NCI-H82 (cell line): ENCODE measurements at regions not wholly inside any gene's neighbourhood (a gene's known extent, or its start where the extent isn't known, plus 50 kb on each side); places are given as distances from the start of the nearest gene placed in this dataset.
"Not testable (repeated sequence)": the region's sequence is repeated elsewhere in the genome, so short reads cannot be mapped to it uniquely, and the experiment has no call there.

Source experiments
- DNase-seq: peaks from one replicate; lab custom pipeline; 2025; lab: John Stamatoyannopoulos, UW

DNA sequence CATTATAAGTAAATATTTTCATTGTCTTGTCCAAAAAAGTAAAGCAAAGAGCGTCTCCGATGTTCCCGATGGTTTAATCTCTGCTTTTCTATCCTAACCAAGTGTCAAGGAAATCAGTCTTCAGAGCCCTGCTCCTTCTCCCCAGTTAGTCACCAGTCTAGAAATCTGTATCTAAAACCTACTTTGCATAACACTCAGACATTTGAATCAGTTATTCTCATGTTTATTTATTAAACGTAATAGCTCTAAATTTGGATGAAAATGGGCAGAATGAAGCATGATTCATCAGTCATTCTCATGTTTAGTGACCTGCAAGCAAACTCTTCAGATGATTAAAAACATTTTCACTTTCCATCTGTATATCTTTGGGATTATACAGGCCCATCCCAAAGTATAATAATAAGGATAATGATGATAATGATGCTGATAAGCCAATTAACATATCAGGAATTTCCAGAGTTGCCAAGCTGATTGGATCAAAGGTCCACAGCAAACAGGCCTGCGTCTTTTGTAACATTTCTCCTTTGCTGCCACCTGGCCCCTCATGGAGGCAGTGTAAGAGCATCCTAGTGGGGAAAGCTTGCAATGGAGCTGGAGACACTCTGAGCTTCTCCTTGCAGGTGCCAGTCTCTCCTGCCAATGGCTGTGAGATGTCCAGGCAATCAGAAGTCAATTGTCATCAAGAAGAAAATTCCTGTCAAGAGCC, 273.9 kb downstream of the IGSF11 start:
- DNase-seq = peak; percentile 86

DNA sequence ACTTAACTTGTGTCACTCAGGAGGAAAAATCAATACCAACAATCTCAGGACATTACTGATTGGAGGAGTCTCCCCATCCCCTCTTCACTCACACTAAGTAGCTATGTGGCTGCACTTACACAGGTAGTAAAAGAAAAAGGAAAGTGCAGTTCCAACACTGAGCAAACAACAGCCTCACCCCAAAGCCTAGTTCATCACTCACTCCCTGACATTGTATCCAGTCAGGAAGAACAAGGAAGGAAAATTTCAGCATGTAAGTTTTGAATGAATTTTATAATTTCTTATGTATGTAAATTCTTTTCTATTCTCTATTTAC, 273.4 kb downstream of the IGSF11 start:
- DNase-seq = no peak

DNA sequence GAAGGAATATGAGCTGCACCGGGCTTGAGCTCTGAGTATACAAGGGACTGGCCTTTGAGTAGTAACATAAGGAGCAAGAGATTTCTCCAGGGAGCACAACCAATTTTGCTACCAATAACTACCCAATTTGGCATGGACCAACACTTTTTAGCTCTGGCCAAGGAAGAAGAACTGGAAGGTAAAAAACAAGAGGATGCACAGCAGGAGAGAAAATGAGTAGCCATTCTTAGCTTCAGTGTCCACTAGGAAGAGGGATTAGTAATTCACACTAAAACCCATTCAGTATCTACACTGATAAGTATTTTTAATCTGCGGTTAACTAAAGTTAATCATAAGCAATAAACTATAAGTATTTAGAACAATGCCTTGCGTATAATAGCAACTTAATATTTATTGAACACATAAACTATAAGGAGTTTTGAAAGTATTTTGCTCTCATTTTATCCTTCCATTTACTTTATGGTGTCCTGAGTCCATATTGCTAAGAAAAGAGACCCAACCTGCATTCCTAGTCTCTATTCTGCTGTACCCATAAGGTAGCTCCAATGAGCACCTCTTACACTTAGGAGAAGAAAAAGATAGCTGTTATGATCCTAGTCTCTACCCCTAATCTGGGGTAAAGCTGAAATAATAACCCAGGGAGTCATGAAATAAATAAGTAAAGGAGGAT, 268.9 kb downstream of the IGSF11 start:
- no peak for DNase-seq

DNA sequence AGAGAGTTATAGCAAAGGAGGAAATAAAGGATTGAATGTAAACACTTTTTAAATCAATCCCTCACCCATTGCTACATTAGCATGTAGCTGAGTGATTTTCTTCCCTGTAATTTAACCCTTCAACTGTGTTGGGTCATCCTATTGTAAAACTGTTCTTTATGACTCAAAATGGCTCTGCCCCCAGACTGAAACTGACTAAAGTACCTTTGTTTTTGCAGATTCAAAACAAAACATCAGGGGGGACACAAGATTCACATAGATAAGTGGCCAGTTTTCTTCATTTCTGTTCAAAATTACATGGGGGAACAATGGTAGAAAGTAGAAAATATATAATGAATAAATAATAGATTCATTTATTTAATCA, 268.4 kb downstream of the IGSF11 start:
- DNase-seq = no peak

DNA sequence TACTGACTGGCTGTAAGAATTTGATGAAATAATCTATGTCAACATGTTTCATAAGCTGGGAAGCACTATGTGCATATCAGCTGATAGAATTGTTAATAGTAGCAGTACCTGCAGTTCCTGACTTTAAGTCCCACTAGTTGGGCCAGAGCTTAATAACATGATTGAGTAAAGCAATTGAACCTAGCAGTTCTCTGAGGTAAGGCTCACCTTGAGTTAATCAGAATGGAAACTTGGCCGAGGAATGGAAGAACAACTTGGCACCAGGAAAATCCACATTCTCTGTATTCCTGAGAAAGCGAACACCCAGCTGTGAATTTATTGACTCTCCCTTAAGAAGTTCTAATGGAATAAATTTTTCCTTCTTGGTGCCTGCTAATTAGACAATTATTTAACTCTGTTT, 262.6 kb downstream of the IGSF11 start:
- no peak for DNase-seq

DNA sequence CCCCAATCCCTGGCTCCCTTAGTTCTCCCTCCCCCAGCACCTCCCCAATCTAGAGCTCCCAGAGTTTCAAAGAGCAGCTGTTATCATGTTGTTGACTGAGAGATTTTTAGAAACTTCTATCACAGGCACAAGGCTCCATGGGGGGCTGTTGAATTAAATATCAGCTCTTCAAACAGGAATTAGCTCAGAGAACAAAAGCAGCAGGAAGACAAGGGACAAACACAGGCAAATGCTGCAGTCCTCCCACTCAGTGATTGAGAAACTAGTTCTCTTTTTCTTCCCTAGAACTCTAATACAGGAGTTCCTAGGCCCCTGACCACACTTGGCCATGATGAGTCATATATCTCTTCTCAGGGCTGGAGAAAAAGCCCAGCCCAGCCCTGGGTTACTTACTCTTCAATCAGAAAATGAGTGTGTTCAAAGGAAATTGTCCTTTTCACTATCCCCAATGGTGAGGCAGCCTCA, 262.1 kb downstream of the IGSF11 start:
- DNase-seq = no peak

DNA sequence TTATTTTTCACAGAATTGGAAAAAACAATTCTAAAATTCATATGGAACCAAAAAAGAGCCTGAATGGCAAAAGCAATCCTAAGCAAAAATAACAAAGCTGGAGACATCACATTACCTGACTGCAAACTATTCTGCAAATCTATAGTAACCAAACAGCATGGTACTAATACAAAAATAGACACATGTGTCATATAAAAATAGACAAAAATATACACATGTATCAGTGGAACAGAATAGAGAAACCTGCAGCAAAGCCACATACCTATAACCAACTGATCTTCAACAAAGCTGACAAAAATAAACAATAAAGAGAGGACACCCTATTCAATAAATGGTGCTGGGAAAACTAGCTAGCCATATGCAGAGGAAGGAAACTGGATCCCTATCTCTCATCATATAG, 259.6 kb downstream of the IGSF11 start:
- DNase-seq = no peak

DNA sequence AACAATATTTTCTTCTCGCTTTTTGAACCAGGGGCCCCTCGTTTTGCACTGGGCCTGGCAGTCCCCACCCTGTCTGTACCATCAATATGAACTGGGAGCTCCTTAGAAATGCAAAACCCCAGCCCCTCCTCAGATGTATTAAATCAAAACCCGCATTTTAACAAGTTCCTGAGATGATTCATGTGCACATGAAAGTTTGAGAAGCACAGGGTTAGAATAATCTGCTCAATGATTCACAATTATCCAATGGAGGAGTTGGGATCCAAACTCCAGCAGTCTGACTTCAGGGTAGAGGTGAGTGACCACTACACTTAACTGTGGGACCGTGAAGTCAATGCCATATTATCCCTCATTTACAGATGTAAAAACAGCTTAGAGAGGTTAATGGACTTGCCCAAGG, 256.4 kb downstream of the IGSF11 start:
- DNase-seq = no peak

DNA sequence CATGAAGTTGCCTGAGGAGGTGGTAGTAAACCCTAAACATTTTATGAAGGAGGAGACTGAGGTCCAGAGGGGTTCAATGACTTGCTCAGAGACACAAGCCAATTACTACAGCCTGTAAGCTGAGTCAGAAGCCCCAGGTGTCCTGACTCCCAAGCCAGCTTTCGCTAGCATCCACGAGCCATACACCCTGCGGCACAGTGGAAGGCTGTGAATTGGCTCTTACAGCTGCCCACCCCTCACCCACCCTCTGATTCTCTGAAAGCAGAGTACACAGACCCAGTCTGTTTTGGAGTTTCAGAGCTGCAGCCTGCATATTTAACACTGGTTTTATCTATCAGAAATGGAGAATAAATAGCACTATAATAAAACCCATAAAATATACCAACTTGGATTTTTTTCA, 253.4 kb downstream of the IGSF11 start:
- DNase-seq = no peak

DNA sequence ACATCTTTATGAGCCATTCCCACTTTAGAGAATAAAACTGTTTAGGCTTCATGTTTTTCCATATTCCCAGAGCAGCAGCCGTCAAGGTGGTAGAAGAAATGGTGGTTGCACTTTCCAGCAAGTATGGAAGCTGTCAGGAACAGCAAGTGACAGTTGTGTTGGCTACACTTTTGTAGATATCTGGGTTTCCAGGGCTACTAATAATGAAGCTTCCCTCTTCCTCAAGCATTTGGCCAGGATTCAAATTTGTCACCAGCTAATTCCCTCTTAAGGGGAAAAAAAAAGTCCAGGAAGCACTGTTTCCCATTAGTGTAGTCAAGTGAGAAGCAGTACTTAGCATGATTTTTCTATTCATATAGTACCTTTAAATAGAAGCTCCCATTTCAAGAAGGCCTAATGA, 252.8 kb downstream of the IGSF11 start:
- DNase-seq = no peak

DNA sequence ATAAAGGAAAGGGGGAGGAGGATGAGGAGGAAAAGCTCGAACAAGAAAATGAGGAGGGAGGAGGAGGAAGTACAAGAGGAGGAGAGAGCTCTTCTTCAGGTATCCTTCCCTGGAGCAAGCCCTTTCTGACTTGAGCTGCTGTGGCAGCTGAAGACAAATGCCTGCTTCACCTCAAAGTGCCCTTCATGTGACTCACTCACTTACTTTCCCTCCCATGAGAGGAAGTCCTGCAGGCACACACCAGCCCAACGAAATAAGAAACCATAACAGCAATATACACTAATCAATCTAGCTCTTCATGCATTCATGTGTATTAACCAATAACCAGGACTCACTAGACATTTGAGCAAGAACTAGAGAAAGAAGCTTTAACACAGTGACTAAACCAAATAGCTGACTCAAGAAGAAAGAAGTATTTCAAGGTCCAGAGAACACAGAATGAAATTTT, 251.9 kb downstream of the IGSF11 start:
- DNase-seq = no peak

DNA sequence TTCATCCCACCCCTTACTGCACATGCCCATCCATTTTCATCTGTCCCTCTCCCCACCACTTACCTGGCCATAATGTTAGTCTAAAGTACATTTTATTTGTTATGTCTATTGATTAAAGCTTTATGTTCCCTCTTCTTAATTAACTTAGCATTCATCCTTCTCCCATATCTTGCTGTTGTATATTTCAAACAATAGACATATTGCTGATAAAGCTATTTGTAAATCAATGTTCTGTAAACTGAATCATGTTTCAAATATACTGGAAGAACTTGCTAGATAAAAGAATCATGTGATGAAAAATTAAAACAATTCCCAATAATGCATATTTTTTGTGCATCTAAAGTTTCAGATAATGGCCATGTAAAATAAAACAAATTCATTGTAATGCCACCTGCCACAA, 249.2 kb downstream of the IGSF11 start:
- no peak for DNase-seq

DNA sequence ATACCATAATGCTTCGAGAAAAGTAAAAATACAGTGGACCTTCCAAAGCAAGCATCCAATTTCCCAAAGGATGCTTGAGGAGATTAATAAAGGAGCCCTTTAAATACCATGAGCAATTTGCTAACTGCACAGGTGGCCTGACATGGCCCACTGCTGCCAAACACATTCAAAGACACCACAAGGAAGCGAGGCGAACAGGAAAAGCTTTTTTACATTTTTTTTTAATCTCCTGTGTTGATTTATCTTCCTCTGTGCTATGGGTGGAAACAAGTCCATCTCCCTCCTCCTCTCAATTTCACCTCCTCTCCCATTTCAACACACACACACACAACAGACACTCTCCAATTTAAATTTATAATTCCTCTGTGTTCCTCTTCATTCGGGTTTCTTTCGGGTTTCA, 243.4 kb downstream of the IGSF11 start:
- DNase-seq = no peak

DNA sequence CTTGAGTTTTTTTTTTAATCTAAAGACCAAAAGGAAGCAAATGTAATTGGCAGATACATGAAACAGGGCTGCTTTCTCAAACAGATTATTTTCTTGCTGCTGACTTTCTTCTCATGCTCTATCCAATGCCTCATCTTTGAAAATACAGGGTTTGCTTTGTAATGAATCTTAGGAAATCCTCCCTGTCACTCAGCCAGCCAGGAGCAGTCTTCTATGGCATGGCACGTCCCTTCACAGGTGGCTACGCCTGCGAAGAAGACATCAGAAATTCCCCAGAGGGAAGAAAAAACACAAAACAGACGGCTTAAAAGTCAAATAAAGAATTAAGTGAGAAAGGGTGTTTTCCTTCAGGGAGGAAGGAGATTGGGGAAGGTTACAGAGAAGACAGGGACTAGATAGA, 242.5 kb downstream of the IGSF11 start:
- no peak for DNase-seq

DNA sequence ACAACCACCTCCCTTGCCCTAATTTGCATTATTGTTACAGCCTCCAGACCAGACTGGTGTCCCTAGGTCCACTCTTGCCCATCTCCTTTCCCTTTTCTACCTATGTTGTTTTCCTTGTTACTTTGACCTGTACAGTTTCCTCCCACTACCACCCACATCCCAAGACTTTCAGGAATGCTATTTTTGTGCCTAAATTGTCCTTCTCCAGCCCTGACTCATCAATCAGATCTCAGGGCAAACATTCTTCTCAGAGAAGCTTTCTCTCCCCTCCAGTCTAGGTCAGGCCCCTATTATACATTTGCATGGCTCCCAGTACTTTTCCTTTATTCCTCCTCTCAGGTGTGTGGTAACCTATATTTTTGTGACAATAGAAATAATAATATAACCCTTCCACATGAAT, 241.5 kb downstream of the IGSF11 start:
- no peak for DNase-seq

DNA sequence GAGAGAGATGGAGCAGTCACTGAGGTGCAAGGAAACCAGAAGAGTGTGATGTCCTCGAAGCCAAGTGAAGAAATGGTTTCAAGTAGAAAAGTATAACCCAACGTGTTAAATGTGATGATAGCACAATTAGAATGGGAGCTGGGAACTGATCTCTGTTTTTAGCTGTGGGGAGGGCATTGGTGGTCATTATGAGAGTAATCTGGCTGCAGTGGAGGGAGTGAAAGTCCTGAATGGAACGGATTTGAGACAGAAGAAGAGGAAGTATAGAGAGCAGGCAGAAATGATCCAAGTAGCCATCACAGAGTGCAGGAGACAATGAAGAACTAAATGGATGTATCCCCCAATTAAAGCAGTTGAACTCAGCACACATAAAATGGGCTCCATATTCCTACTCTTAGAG, 235.3 kb downstream of the IGSF11 start:
- no peak for DNase-seq

DNA sequence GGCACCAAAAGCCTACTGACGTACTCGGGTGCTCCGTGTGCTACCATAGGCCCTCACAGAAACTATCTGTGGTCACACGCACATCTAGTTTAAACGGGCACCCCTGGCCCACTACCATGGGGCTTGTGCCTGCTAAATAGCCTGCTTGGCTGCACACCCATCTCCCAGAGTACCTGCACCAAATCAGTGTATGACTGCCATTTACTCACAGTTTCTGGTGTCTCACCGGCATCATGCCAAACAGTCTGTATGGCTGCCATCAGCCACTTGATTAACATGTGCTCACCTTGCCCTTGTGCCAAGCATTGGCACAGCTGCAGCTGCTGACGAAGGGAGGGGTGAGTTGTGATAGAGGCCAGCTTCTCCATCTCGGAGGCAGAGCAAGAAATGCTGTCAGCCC, 232.7 kb downstream of the IGSF11 start:
- DNase-seq = no peak

DNA sequence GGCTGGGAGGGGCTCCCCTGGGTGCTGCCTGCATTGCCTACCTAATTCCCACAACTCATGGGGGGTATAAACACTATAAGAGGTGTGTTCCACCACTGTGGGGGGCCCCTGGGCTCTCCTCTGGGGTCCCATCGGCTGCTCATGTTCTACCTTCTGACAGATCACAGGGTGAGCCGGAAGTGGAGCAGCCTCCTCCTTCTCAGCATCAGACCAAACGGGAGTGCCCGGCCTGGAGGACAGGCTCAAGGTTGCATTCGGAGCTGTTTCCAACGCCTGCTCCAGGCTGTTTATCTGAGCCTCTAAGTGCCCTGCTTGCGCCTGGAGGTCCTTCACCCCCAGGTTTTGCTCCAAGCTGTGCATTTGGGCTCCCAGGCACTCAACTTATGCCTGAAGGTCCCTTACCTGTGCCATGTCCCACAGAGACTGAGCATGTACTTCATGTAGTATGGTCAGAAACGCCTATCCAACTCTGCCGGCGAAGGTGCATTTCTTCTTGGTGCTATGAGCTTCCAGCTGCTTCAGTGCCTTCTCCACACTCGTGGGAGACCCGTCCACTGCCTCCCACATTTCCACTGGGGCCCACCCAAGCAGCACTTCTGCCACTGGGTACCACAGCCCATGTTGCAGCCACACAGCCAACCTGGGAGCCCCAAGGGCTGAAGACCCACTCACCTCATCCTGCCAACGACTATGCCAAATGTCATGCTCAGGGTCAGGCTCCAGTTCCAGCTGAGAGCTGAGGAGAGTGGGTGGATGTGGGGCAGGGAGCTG, 232.1 kb downstream of the IGSF11 start:
- no peak for DNase-seq

DNA sequence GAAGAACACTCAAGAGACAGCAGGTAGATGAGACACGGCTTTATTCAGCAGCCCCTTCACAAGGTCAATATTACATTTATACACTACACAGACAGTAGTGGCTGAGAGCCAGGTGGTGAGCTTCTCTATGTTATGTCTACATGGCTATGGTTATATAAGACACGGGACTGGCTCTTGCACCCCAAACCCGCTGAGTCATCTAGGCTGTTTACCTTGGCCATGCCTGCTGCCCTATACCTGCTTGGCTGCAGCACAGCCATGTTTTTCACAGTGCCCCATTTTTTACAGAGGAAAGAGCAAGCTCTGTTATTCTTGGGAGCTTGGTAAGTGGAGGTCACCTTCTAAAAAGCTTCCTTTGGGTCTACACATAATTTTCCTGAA, 231.6 kb downstream of the IGSF11 start:
- no peak for DNase-seq

DNA sequence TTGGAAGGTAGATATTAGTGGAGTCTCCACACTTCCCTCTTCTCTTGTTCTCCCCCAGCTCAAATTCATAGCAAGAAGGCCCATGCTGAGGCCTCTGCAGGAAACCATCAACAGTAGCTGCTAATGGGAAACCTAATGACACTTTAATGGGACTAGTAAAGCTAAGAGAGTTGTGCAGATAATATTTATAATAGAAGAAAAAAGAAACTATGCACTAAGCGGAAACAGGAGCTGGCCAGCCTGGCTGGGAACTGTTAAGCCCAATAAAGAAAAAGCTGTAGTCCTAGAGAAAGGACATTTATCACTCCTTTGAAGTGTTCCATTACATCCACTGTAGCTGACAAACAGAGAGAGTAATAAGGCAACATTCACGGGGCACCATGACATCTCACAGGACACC, 229.6 kb downstream of the IGSF11 start:
- no peak for DNase-seq

DNA sequence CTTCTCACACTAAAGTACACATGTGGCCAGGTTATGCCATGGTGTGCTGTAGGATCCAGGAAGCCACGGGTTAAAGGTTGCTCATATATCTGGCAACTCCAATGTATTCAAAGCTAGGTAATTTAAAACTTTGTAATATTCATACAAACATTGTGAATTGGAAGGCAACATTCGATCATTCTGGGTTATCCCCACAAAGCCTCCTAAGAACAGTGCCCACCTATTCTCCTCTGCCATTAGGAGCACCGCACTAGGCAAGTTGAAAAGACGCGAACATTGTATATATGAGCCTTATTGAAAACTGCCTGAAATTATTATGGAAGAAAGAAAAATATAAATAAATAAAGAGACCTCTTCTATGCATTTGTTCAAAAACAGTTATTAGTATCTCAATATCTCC, 228.2 kb downstream of the IGSF11 start:
- DNase-seq = no peak

DNA sequence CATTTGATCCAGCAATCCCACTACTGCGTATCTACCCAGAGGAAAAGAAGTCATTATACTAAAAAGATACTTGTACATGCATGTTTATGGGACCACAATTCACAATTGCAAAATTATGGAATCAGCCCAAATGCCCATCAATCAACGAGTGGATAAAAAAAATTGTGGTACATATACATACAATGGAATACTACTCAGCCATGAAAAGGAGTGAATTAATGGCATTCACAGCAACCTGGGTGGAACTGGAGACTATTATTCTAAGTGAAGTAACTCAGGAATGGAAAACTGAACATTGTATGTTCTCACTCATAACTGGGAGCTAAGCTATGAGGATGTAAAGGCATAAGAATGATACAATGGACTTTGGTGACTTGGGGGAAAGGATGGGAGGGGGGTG, 227.3 kb downstream of the IGSF11 start:
- DNase-seq = not testable (repeated sequence)

DNA sequence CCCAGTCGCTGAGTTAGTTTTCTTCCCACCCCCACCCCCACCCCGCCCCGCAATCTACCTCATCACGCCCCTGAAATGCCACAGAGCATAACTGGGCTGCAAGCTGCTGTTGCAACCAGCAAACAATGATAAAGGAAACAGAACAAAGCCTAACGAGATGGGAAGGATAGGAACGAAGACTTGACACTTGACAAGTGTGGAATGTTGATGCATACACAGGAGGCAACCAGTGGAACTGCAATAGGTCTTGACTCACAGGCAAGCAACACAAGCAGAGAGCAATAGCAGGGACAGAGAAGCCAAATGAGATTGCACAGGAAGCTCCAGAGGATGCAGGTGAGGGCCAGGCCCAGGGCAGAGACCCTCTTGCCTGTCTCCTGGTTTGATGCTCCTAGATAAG, 225.9 kb downstream of the IGSF11 start:
- no peak for DNase-seq
